ENCODE measurements at regions not wholly inside any gene's neighbourhood (a gene's known extent, or its start where the extent isn't known, plus 50 kb on each side); places are given as distances from the start of the nearest gene placed in this dataset.

DNA sequence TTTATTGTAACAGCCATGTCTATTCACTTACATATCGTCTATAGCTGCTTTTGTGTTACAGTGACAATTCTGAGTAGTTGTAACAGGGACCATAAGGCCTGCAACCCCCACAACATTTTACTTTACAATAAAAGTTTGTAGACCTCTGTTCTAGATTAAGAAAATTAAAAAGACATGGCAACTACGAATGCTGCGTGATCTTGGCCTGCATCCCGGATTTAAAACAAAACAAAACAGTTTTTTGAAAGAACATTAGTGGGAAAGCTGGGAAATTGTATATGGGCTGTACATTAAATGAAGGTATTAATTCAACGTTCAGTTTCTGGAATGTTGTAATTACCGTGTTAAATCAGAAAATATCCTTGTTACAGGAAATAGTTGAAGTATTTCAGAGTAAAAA lies 64.1 kb downstream of the RMI2 start:
- TF ChIP-seq, protein P1, sequence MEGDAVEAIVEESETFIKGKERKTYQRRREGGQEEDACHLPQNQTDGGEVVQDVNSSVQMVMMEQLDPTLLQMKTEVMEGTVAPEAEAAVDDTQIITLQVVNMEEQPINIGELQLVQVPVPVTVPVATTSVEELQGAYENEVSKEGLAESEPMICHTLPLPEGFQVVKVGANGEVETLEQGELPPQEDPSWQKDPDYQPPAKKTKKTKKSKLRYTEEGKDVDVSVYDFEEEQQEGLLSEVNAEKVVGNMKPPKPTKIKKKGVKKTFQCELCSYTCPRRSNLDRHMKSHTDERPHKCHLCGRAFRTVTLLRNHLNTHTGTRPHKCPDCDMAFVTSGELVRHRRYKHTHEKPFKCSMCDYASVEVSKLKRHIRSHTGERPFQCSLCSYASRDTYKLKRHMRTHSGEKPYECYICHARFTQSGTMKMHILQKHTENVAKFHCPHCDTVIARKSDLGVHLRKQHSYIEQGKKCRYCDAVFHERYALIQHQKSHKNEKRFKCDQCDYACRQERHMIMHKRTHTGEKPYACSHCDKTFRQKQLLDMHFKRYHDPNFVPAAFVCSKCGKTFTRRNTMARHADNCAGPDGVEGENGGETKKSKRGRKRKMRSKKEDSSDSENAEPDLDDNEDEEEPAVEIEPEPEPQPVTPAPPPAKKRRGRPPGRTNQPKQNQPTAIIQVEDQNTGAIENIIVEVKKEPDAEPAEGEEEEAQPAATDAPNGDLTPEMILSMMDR (conservative IDR thresholded peaks at IDR 0.05; ENCODE audit: low read length): no peak
- no peak for TF ChIP-seq EZH2phosphoT487 (IDR thresholded peaks at IDR 0.05; ENCODE audit: borderline replicate concordance, low read depth, low read length)
